Keratinocyte (primary cell): ENCODE measurements at regions not wholly inside any gene's neighbourhood (a gene's known extent, or its start where the extent isn't known, plus 50 kb on each side); places are given as distances from the start of the nearest gene placed in this dataset.

Experiments used
- DNase-seq: peaks from one replicate; pipeline ENCODE4 v3.0.0-alpha.2; 2011; ENCODE audit warnings: low read depth, missing footprints, low spot score
- FAIRE-seq: peaks from 2 replicates; lab custom pipeline; 2011; peaks lifted over from hg19 to GRCh38; lab: Jason Lieb, UNC
- H2AFZ ChIP-seq: 2 replicates; pipeline ENCODE4 v1.6.0; 2012; ENCODE audit warnings: low read length, control low read depth, inconsistent platforms; ENCODE audit not compliant: control insufficient read depth
- H3K27ac ChIP-seq: 2 replicates; pipeline ENCODE4 v1.5.1; 2011; ENCODE audit warnings: low read length; ENCODE audit not compliant: control insufficient read depth, insufficient read depth
- H3K27me3 ChIP-seq: 3 replicates; pipeline ENCODE4 v1.6.0; 2011; ENCODE audit warnings: low read length; ENCODE audit not compliant: control insufficient read depth, insufficient read depth; ENCODE audit errors: extremely low read depth
- H3K36me3 ChIP-seq, 2 experiments: 2 replicates in 1 of 2; 3 replicates in 1 of 2; pipeline ENCODE4 v1.5.1; 2011; ENCODE audit warnings: low read length in 2 of 2, mild to moderate bottlenecking in 1 of 2; ENCODE audit not compliant: control insufficient read depth in 2 of 2, insufficient read depth in 2 of 2; ENCODE audit errors: extremely low read depth in 1 of 2
- H3K4me1 ChIP-seq: 3 replicates; pipeline ENCODE4 v1.5.1; 2011; ENCODE audit warnings: low read length; ENCODE audit not compliant: control insufficient read depth, insufficient read depth; ENCODE audit errors: extremely low read depth
- H3K4me2 ChIP-seq: 3 replicates; pipeline ENCODE4 v1.6.0; 2011; ENCODE audit warnings: low read depth, low read length; ENCODE audit not compliant: control insufficient read depth, insufficient read depth; ENCODE audit errors: extremely low read depth
- H3K4me3 ChIP-seq, 3 experiments: fragments of 200-600 bp in 1 of 3; sonication (generic) in 1 of 3; 2 replicates in 2 of 3; 3 replicates in 1 of 3; pipeline ENCODE4 v1.5.1; 2011 to 2016; ENCODE audit warnings: low read length in 3 of 3, mild to moderate bottlenecking in 3 of 3, control low read depth in 2 of 3, inconsistent platforms in 1 of 3, low read depth in 1 of 3, mixed read lengths in 1 of 3, mixed run types in 1 of 3, moderate library complexity in 1 of 3; ENCODE audit not compliant: control insufficient read depth in 2 of 3, insufficient read depth in 2 of 3; ENCODE audit errors: extremely low read depth in 1 of 3
- H3K79me2 ChIP-seq: 2 replicates; pipeline ENCODE4 v1.6.0; 2012; ENCODE audit warnings: low read length; ENCODE audit not compliant: control insufficient read depth, insufficient read depth
- H3K9ac ChIP-seq: 3 replicates; pipeline ENCODE4 v1.6.0; 2011; ENCODE audit warnings: low read length; ENCODE audit not compliant: control insufficient read depth, insufficient read depth; ENCODE audit errors: extremely low read depth
- H3K9me1 ChIP-seq: 3 replicates; pipeline ENCODE4 v1.6.0; 2011; ENCODE audit warnings: low read length; ENCODE audit not compliant: control insufficient read depth, insufficient read depth; ENCODE audit errors: extremely low read depth
- H3K9me3 ChIP-seq: 2 replicates; pipeline ENCODE4 v1.5.1; 2012; ENCODE audit warnings: low read depth, low read length; ENCODE audit not compliant: control insufficient read depth
- H4K20me1 ChIP-seq: 3 replicates; pipeline ENCODE4 v1.6.0; 2011; ENCODE audit warnings: low read length; ENCODE audit not compliant: control insufficient read depth, insufficient read depth; ENCODE audit errors: extremely low read depth
- CTCF ChIP-seq, 3 experiments: IDR thresholded peaks in 1 of 3; conservative IDR thresholded peaks in 1 of 3; optimal IDR thresholded peaks in 1 of 3; 2 replicates in 2 of 3; 3 replicates in 1 of 3; pipeline versions ENCODE3 to v1.5.1; 2011; ENCODE audit warnings: low read length in 3 of 3, mild to moderate bottlenecking in 3 of 3, moderate library complexity in 2 of 3, control low read depth in 1 of 3, inconsistent platforms in 1 of 3; ENCODE audit not compliant: insufficient read depth in 2 of 3; ENCODE audit errors: extremely low read depth in 1 of 3
- EZH2 ChIP-seq: IDR thresholded peaks from one replicate; pipeline ENCODE4 v1.6.1; 2012; ENCODE audit warnings: inconsistent platforms, mild to moderate bottlenecking, low read length, moderate library complexity
- dilution Hi-C: fragments of 300-500 bp; cut with MboI; formaldehyde crosslinking; loops from one replicate; pipeline ENCODE4 v1.7.0; 2020; ENCODE audit warnings: low sequenced_read_pairs; ENCODE audit not compliant: extremely low pct_ligation_motif_present

GRCh38 chr4:35521682-35522081 is 722.6 kb downstream of the ARAP2 start:
- H3K9me1 ChIP-seq, result no peaks in the 10 kb centered on the region
- no peaks in the 10 kb centered on the region for H3K79me2 ChIP-seq
- H3K9ac ChIP-seq, result no peak overlapping the region
- H3K9me3 ChIP-seq, result no peaks in the 10 kb centered on the region
- FAIRE-seq (no peak), DNase-seq (no peak)
- dilution Hi-C loops, result no loop called here
- no peak overlapping the region for H2AFZ ChIP-seq
- H4K20me1 ChIP-seq, result no peaks in the 10 kb centered on the region
- no peak overlapping the region for H3K4me3 ChIP-seq
- no peaks in the 10 kb centered on the region for H3K4me1 ChIP-seq
- H3K36me3 ChIP-seq, result no peaks in the 10 kb centered on the region
- H3K4me2 ChIP-seq, result no peak overlapping the region
- H3K27me3 ChIP-seq, result no peaks in the 10 kb centered on the region
- no peak overlapping the region for H3K27ac ChIP-seq
- no peak for TF ChIP-seq CTCF (optimal IDR thresholded peaks at IDR 0.05 in 1 of 3, IDR thresholded peaks at IDR 0.05 in 1 of 3, conservative IDR thresholded peaks at IDR 0.05 in 1 of 3; ENCODE audit: extremely low read depth in 1 of 3, insufficient read depth in 2 of 3, low read length in 3 of 3)
- no peak for TF ChIP-seq EZH2

DNA sequence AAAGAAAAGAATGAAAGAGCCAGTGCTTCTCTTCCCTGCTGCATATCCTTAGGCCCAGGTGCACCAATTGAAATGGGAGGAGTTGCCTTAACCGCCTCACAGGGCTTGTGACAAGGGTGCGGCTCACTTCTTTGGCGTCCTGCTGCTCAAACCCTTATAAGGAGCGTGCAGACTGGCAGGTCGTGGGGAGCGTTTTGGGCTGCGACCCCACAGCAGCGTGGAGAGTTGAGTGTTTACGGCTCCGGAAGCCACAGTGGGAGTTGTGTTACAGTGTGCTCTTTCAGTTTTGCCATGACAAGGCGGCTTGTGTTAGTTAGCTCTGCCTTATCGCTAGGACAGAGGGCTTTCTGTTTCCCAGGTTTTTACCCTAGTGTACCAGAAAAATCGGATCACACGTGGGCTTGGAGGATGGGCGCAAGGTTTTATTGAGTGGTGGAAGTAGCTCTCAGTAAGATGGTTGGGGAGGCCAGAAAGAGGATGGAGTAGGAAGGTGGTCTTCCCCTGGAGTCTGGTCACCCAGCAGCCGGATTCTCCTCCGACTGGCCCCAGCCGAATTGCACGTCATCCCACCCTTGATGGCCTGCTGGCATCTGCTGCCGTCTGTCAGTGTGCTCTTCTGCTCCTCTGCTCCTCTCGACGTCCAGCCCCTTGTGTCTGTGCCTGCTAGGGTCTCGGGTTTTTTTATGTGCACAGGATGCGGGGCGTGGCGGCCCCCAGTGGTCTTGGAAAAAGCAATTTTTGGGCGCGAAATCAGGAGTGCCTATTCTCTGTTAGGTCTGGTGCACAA is 718.9 kb downstream of the ARAP2 start:
- Histone ChIP-seq H3K36me3 (no peaks in the 10 kb centered on the region), H3K79me2 (no peaks in the 10 kb centered on the region), H3K4me2 (no peak overlapping the region), H3K4me1 (no peaks in the 10 kb centered on the region), H4K20me1 (no peaks in the 10 kb centered on the region), H3K9me3 (no peaks in the 10 kb centered on the region), H3K9ac (no peak overlapping the region), H2AFZ (no peak overlapping the region), H3K4me3 (no peak overlapping the region), H3K27ac (no peak overlapping the region), H3K9me1 (no peaks in the 10 kb centered on the region), H3K27me3 (no peaks in the 10 kb centered on the region)
- no peak for FAIRE-seq
- dilution Hi-C loops, result no loop called here
- no peak for DNase-seq
- TF ChIP-seq CTCF (optimal IDR thresholded peaks at IDR 0.05 in 1 of 3, IDR thresholded peaks at IDR 0.05 in 1 of 3, conservative IDR thresholded peaks at IDR 0.05 in 1 of 3; ENCODE audit: extremely low read depth in 1 of 3, insufficient read depth in 2 of 3, low read length in 3 of 3) (no peak), EZH2 (no peak)
